Activated naive CD4-positive, alpha-beta T cell treated with anti-CD3 and anti-CD28 coated beads, Interleukin-2, amount 10 ng/mL, durations not matched to agents 7 days and 5 days (primary cell): ENCODE measurements at regions not wholly inside any gene's neighbourhood (a gene's known extent, or its start where the extent isn't known, plus 50 kb on each side); places are given as distances from the start of the nearest gene placed in this dataset.
"Not testable (repeated sequence)": the region's sequence is repeated elsewhere in the genome, so short reads cannot be mapped to it uniquely, and the experiment has no call there.

Source experiments
- CTCF ChIA-PET: fragments of 350-600 bp; sonication (Branson Sonifier 250); formaldehyde crosslinking; loops from one replicate; lab custom pipeline; 2021; ENCODE audit warnings: antibody characterized with exemption; lab: Charles Lee
- DNase-seq: peaks from one replicate; pipeline ENCODE4 v3.0.0-alpha.2; 2020
- H3K27ac Mint-ChIP-seq: one replicate; pipeline ENCODE4 v1.8.0; 2021; ENCODE audit warnings: mild to moderate bottlenecking, moderate library complexity, mixed read lengths
- H3K27me3 Mint-ChIP-seq: one replicate; pipeline ENCODE4 v1.8.0; 2021; ENCODE audit warnings: mild to moderate bottlenecking, mixed read lengths
- H3K36me3 Mint-ChIP-seq: one replicate; pipeline ENCODE4 v1.8.0; 2021; ENCODE audit warnings: mixed read lengths
- H3K4me1 Mint-ChIP-seq: one replicate; pipeline ENCODE4 v1.8.0; 2021; ENCODE audit warnings: mixed read lengths
- H3K4me3 Mint-ChIP-seq: one replicate; pipeline ENCODE4 v1.8.0; 2021; ENCODE audit warnings: mild to moderate bottlenecking, moderate library complexity, mixed read lengths
- H3K9me3 Mint-ChIP-seq: one replicate; pipeline ENCODE4 v1.8.0; 2021; ENCODE audit warnings: mixed read lengths

GRCh38 chr7:53596230-53596629 is 560.8 kb downstream of the POM121L12 start:
- DNase-seq = no peak
- Mint-ChIP-seq H3K36me3 (no peaks in the 10 kb centered on the region), H3K4me1 (no peaks in the 10 kb centered on the region), H3K27me3 (no peaks in the 10 kb centered on the region), H3K4me3 (no peak overlapping the region), H3K9me3 (peaks cover 12% of the 10 kb centered on the region), H3K27ac (no peak overlapping the region)
- CTCF ChIA-PET = no interaction called here

- Mint-ChIP-seq H3K27ac (no peak overlapping the region), H3K4me1 (no peaks in the 10 kb centered on the region), H3K9me3 (peaks cover 16% of the 10 kb centered on the region), H3K4me3 (no peak overlapping the region), H3K36me3 (no peaks in the 10 kb centered on the region), H3K27me3 (no peaks in the 10 kb centered on the region)
- CTCF ChIA-PET = no interaction called here
- no peak for DNase-seq
These were observed 564.9 kb downstream of the POM121L12 start for GRCh38 chr7:53600296-53600695.

- H3K27ac Mint-ChIP-seq = no peak overlapping the region
- no peaks in the 10 kb centered on the region for H3K4me1 Mint-ChIP-seq
- peaks cover 14% of the 10 kb centered on the region for H3K9me3 Mint-ChIP-seq
- H3K36me3 Mint-ChIP-seq = no peaks in the 10 kb centered on the region
- CTCF ChIA-PET = no interaction called here
- no peaks in the 10 kb centered on the region for H3K27me3 Mint-ChIP-seq
- H3K4me3 Mint-ChIP-seq = no peak overlapping the region
- DNase-seq = no peak
These were observed 567.5 kb downstream of the POM121L12 start for GRCh38 chr7:53602817-53603418.

GRCh38 chr7:53603461-53603860 is 568.0 kb downstream of the POM121L12 start:
- H3K4me1 Mint-ChIP-seq = no peaks in the 10 kb centered on the region
- H3K9me3 Mint-ChIP-seq = peaks cover 14% of the 10 kb centered on the region
- no peak overlapping the region for H3K27ac Mint-ChIP-seq
- no peaks in the 10 kb centered on the region for H3K36me3 Mint-ChIP-seq
- DNase-seq = no peak
- CTCF ChIA-PET = no interaction called here
- H3K27me3 Mint-ChIP-seq = no peaks in the 10 kb centered on the region
- no peak overlapping the region for H3K4me3 Mint-ChIP-seq

- no peak overlapping the region for H3K27ac Mint-ChIP-seq
These were observed 568.8 kb downstream of the POM121L12 start for GRCh38 chr7:53604201-53604600.

GRCh38 chr7:53607961-53608360 is 572.5 kb downstream of the POM121L12 start:
- no peak overlapping the region for H3K4me3 Mint-ChIP-seq
- CTCF ChIA-PET = interaction anchor here (0.6 kb wide), 1 partner anchor 1474 kb away, joined by 3 read pairs; no protein-coding TSS in a partner anchor
- peaks cover 6% of the 10 kb centered on the region for H3K9me3 Mint-ChIP-seq
- H3K4me1 Mint-ChIP-seq = no peaks in the 10 kb centered on the region
- H3K27me3 Mint-ChIP-seq = no peaks in the 10 kb centered on the region
- H3K36me3 Mint-ChIP-seq = no peaks in the 10 kb centered on the region
- DNase-seq = no peak
- H3K27ac Mint-ChIP-seq = no peak overlapping the region

More at GRCh38 chr7:53604201-53604600, 568.8 kb downstream of the POM121L12 start:
- Mint-ChIP-seq H3K36me3 (no peaks in the 10 kb centered on the region), H3K9me3 (peaks cover 15% of the 10 kb centered on the region), H3K4me1 (no peaks in the 10 kb centered on the region), H3K27me3 (no peaks in the 10 kb centered on the region), H3K4me3 (no peak overlapping the region)
- CTCF ChIA-PET = no interaction called here
- DNase-seq = no peak

- DNase-seq = no peak
- Mint-ChIP-seq H3K27me3 (no peaks in the 10 kb centered on the region), H3K4me3 (no peak overlapping the region), H3K36me3 (no peaks in the 10 kb centered on the region), H3K27ac (no peak overlapping the region), H3K4me1 (no peaks in the 10 kb centered on the region), H3K9me3 (peaks cover 6% of the 10 kb centered on the region)
- CTCF ChIA-PET = no interaction called here
These were observed 573.8 kb downstream of the POM121L12 start for GRCh38 chr7:53609185-53609584.

GRCh38 chr7:53611043-53611442 is 575.6 kb downstream of the POM121L12 start:
- H3K27ac Mint-ChIP-seq = no peak overlapping the region
- no peaks in the 10 kb centered on the region for H3K4me1 Mint-ChIP-seq
- H3K4me3 Mint-ChIP-seq = no peak overlapping the region
- CTCF ChIA-PET = no interaction called here
- H3K36me3 Mint-ChIP-seq = no peaks in the 10 kb centered on the region
- no peak for DNase-seq
- peaks cover 11% of the 10 kb centered on the region for H3K9me3 Mint-ChIP-seq
- H3K27me3 Mint-ChIP-seq = no peaks in the 10 kb centered on the region

GRCh38 chr7:53624356-53624755 is 588.9 kb downstream of the POM121L12 start:
- Mint-ChIP-seq H3K27ac (no peak overlapping the region), H3K9me3 (peaks cover 25% of the 10 kb centered on the region), H3K36me3 (no peaks in the 10 kb centered on the region), H3K27me3 (no peaks in the 10 kb centered on the region), H3K4me3 (no peak overlapping the region), H3K4me1 (no peaks in the 10 kb centered on the region)
- CTCF ChIA-PET = no interaction called here
- DNase-seq = no peak

- Mint-ChIP-seq H3K9me3 (peaks cover 21% of the 10 kb centered on the region), H3K36me3 (no peaks in the 10 kb centered on the region), H3K4me1 (no peaks in the 10 kb centered on the region), H3K27me3 (no peaks in the 10 kb centered on the region), H3K27ac (no peak overlapping the region), H3K4me3 (no peak overlapping the region)
- CTCF ChIA-PET = no interaction called here
- no peak for DNase-seq
These were observed 593.3 kb downstream of the POM121L12 start for GRCh38 chr7:53628775-53629174.

GRCh38 chr7:53635251-53635650 is 599.8 kb downstream of the POM121L12 start:
- CTCF ChIA-PET, H3K27me3 Mint-ChIP-seq, H3K27ac Mint-ChIP-seq, H3K4me3 Mint-ChIP-seq, H3K4me1 Mint-ChIP-seq, DNase-seq, H3K36me3 Mint-ChIP-seq: not testable (repeated sequence)
- peaks cover 21% of the 10 kb centered on the region for H3K9me3 Mint-ChIP-seq

- DNase-seq = no peak
- Mint-ChIP-seq H3K36me3 (no peaks in the 10 kb centered on the region), H3K27ac (no peak overlapping the region), H3K9me3 (peaks cover 20% of the 10 kb centered on the region), H3K4me1 (no peaks in the 10 kb centered on the region), H3K27me3 (no peaks in the 10 kb centered on the region), H3K4me3 (no peak overlapping the region)
- CTCF ChIA-PET = no interaction called here
These were observed 603.1 kb downstream of the POM121L12 start for GRCh38 chr7:53638517-53638916.

GRCh38 chr7:53641091-53641490 is 605.7 kb downstream of the POM121L12 start:
- H3K36me3 Mint-ChIP-seq = no peaks in the 10 kb centered on the region
- no peaks in the 10 kb centered on the region for H3K4me1 Mint-ChIP-seq
- H3K4me3 Mint-ChIP-seq = no peak overlapping the region
- CTCF ChIA-PET = no interaction called here
- H3K27me3 Mint-ChIP-seq = no peaks in the 10 kb centered on the region
- peaks cover 15% of the 10 kb centered on the region for H3K9me3 Mint-ChIP-seq
- DNase-seq = no peak
- H3K27ac Mint-ChIP-seq = no peak overlapping the region

- no peak for DNase-seq
- Mint-ChIP-seq H3K4me1 (no peaks in the 10 kb centered on the region), H3K4me3 (no peak overlapping the region), H3K27me3 (no peaks in the 10 kb centered on the region), H3K36me3 (no peaks in the 10 kb centered on the region), H3K27ac (no peak overlapping the region), H3K9me3 (peaks cover 11% of the 10 kb centered on the region)
- CTCF ChIA-PET = no interaction called here
These were observed 606.9 kb downstream of the POM121L12 start for GRCh38 chr7:53642361-53642760.

GRCh38 chr7:53642866-53643265 is 607.4 kb downstream of the POM121L12 start:
- Mint-ChIP-seq H3K27me3 (no peaks in the 10 kb centered on the region), H3K9me3 (peaks cover 11% of the 10 kb centered on the region), H3K36me3 (no peaks in the 10 kb centered on the region), H3K27ac (no peak overlapping the region), H3K4me3 (no peak overlapping the region), H3K4me1 (no peaks in the 10 kb centered on the region)
- CTCF ChIA-PET = no interaction called here
- no peak for DNase-seq
